ENCODE measurements at regions not wholly inside any gene's neighbourhood (a gene's known extent, or its start where the extent isn't known, plus 50 kb on each side); places are given as distances from the start of the nearest gene placed in this dataset.

- Mint-ChIP-seq H3K4me3 (no peak overlapping the region), H3K27me3 (ENCODE audit: insufficient read depth) (no peaks in the 10 kb centered on the region), H3K27ac (no peak overlapping the region), H3K36me3 (ENCODE audit: low read depth) (no peaks in the 10 kb centered on the region), H3K9me3 (no peaks in the 10 kb centered on the region), H3K4me1 (peaks cover 3% of the 10 kb centered on the region)
- H3K27me3 ChIP-seq (ENCODE audit: control insufficient read depth, insufficient read depth, low read length, poor library complexity, severe bottlenecking): no peaks in the 10 kb centered on the region
- WGBS, 2 experiments (ENCODE audit: insufficient coverage in 1 of 2, insufficient read length in 1 of 2): 89% methylated on average over 1 of the region's 1 CpG; no CpG with 5 or more reads in 1 of the 2 experiments
- no peak for DNase-seq
- TF ChIP-seq CTCF (conservative IDR thresholded peaks at IDR 0.05): no peak
- no peak overlapping the region for H3K27ac ChIP-seq (ENCODE audit: low read depth, low read length)
- H3K36me3 ChIP-seq (ENCODE audit: control insufficient read depth, insufficient read depth, low read length): no peaks in the 10 kb centered on the region
- peaks cover 3% of the 10 kb centered on the region for H3K4me1 ChIP-seq (ENCODE audit: control insufficient read depth, insufficient read depth, low read length)
- H3K4me3 ChIP-seq (ENCODE audit: low read length): no peak overlapping the region
- no peak overlapping the region for H3K9ac ChIP-seq (ENCODE audit: extremely low read depth, low read length, poor library complexity, severe bottlenecking)
- no peaks in the 10 kb centered on the region for H3K9me3 ChIP-seq (ENCODE audit: control insufficient read depth, low read length)
Observed at GRCh38 chr11:41519696-41520095, 60.2 kb upstream of the LRRC4C start.

GRCh38 chr11:41522391-41522790 lies 62.9 kb upstream of the LRRC4C start:
- Mint-ChIP-seq H3K4me1 (peaks cover 3% of the 10 kb centered on the region), H3K27ac (peak overlapping the region; percentile 77), H3K9me3 (no peaks in the 10 kb centered on the region), H3K27me3 (ENCODE audit: insufficient read depth) (no peaks in the 10 kb centered on the region), H3K4me3 (no peak overlapping the region), H3K36me3 (ENCODE audit: low read depth) (no peaks in the 10 kb centered on the region)
- Histone ChIP-seq H3K27ac (ENCODE audit: low read depth, low read length) (no peak overlapping the region), H3K36me3 (ENCODE audit: control insufficient read depth, insufficient read depth, low read length) (no peaks in the 10 kb centered on the region), H3K9ac (ENCODE audit: extremely low read depth, low read length, poor library complexity, severe bottlenecking) (no peak overlapping the region), H3K4me3 (ENCODE audit: low read length) (no peak overlapping the region), H3K27me3 (ENCODE audit: control insufficient read depth, insufficient read depth, low read length, poor library complexity, severe bottlenecking) (no peaks in the 10 kb centered on the region), H3K4me1 (ENCODE audit: control insufficient read depth, insufficient read depth, low read length) (peaks cover 3% of the 10 kb centered on the region), H3K9me3 (ENCODE audit: control insufficient read depth, low read length) (no peaks in the 10 kb centered on the region)
- no peak for TF ChIP-seq CTCF (conservative IDR thresholded peaks at IDR 0.05)
- DNase-seq: no peak

- no peaks in the 10 kb centered on the region for H3K27me3 Mint-ChIP-seq (ENCODE audit: insufficient read depth)
- H3K36me3 Mint-ChIP-seq (ENCODE audit: low read depth): no peaks in the 10 kb centered on the region
- H3K9me3 ChIP-seq (ENCODE audit: control insufficient read depth, low read length): no peaks in the 10 kb centered on the region
- no peak overlapping the region for H3K9ac ChIP-seq (ENCODE audit: extremely low read depth, low read length, poor library complexity, severe bottlenecking)
- no peak overlapping the region for H3K4me3 Mint-ChIP-seq
- H3K27ac Mint-ChIP-seq: peak overlapping the region; percentile 4
- DNase-seq: no peak
- H3K36me3 ChIP-seq (ENCODE audit: control insufficient read depth, insufficient read depth, low read length): no peaks in the 10 kb centered on the region
- 63 to 78% methylated on average over 2 of the region's 2 CpGs for WGBS, 2 experiments (ENCODE audit: insufficient coverage in 1 of 2, insufficient read length in 1 of 2)
- H3K9me3 Mint-ChIP-seq: no peaks in the 10 kb centered on the region
- no peak overlapping the region for H3K4me3 ChIP-seq (ENCODE audit: low read length)
- peaks cover 3% of the 10 kb centered on the region for H3K4me1 Mint-ChIP-seq
- peak; percentile 31 for TF ChIP-seq CTCF (conservative IDR thresholded peaks at IDR 0.05)
- peaks cover 3% of the 10 kb centered on the region for H3K4me1 ChIP-seq (ENCODE audit: control insufficient read depth, insufficient read depth, low read length)
- no peaks in the 10 kb centered on the region for H3K27me3 ChIP-seq (ENCODE audit: control insufficient read depth, insufficient read depth, low read length, poor library complexity, severe bottlenecking)
- no peak overlapping the region for H3K27ac ChIP-seq (ENCODE audit: low read depth, low read length)
Observed at GRCh38 chr11:41522899-41523672, 63.6 kb upstream of the LRRC4C start.
